AG04450 (cell line): ENCODE measurements at regions not wholly inside any gene's neighbourhood (a gene's known extent, or its start where the extent isn't known, plus 50 kb on each side); places are given as distances from the start of the nearest gene placed in this dataset.

Experiments used
- CTCF ChIA-PET: fragments of 300-600, 350-600 bp; formaldehyde crosslinking; extraction: SDS; loops from one replicate; lab custom pipeline; 2022; ENCODE audit warnings: antibody characterized with exemption, inconsistent platforms; lab: Charles Lee
- POLR2A ChIA-PET: fragments of 350-600 bp; formaldehyde crosslinking; extraction: SDS; loops from one replicate; lab custom pipeline; 2021; ENCODE audit warnings: antibody characterized with exemption, inconsistent platforms; lab: Yijun Ruan, JAX
- DNase-seq: peaks from one replicate; pipeline ENCODE4 v3.0.0-alpha.2; 2011; ENCODE audit warnings: low read depth, low spot score
- H3K27ac ChIP-seq: one replicate; pipeline ENCODE4 v1.5.1; 2012; ENCODE audit warnings: low read depth, low read length, control low read depth
- H3K27me3 ChIP-seq: one replicate; pipeline ENCODE4 v1.6.0; 2012; ENCODE audit warnings: low read length; ENCODE audit not compliant: control insufficient read depth, insufficient read depth
- H3K4me3 ChIP-seq: 2 replicates; pipeline ENCODE4 v1.5.1; 2011; ENCODE audit warnings: mild to moderate bottlenecking, low read depth, low read length, control low read depth
- H3K9me3 ChIP-seq: 2 replicates; pipeline ENCODE4 v1.5.1; 2012; ENCODE audit warnings: low read length; ENCODE audit not compliant: control insufficient read depth, insufficient read depth
- CTCF ChIP-seq: IDR thresholded peaks from 2 replicates; pipeline ENCODE4 v1.5.1; 2011; ENCODE audit warnings: low read depth, low read length, control low read depth, inconsistent platforms

GRCh38 chr3:73863546-73864079, 238.9 kb upstream of the PDZRN3 start:
- DNase-seq: no peak
- H3K27me3 ChIP-seq: peaks cover 3% of the 10 kb centered on the region
- no peak overlapping the region for H3K4me3 ChIP-seq
- H3K27ac ChIP-seq: no peak overlapping the region
- CTCF ChIA-PET: interaction anchor here (0.7 to 1.3 kb wide), 2 partner anchors 317 to 1137 kb away, joined by 3 to 4 read pairs; no protein-coding TSS in a partner anchor
- POLR2A ChIA-PET: no interaction called here
- TF ChIP-seq CTCF: no peak
- no peaks in the 10 kb centered on the region for H3K9me3 ChIP-seq

- CTCF ChIA-PET: interaction anchor here (0.6 kb wide), 1 partner anchor 597 kb away, joined by 4 read pairs; no protein-coding TSS in a partner anchor
Measured at GRCh38 chr3:73855813-73856212, 231.1 kb upstream of the PDZRN3 start.

GRCh38 chr3:73848173-73848906, 223.6 kb upstream of the PDZRN3 start:
- H3K9me3 ChIP-seq: no peaks in the 10 kb centered on the region
- ChIA-PET CTCF (interaction anchor here (0.6 to 3.3 kb wide), 39 partner anchors 8 to 747 kb away, joined by 3 to 41 read pairs (median 4); partner anchors contain the start of gene PDZRN3), POLR2A (no interaction called here)
- no peak overlapping the region for H3K4me3 ChIP-seq
- H3K27ac ChIP-seq: no peak overlapping the region
- H3K27me3 ChIP-seq: no peaks in the 10 kb centered on the region
- peak; percentile 81 for TF ChIP-seq CTCF
- DNase-seq: no peak

More at GRCh38 chr3:73855813-73856212, 231.1 kb upstream of the PDZRN3 start:
- Histone ChIP-seq H3K27me3 (no peaks in the 10 kb centered on the region), H3K9me3 (no peaks in the 10 kb centered on the region), H3K27ac (no peak overlapping the region), H3K4me3 (no peak overlapping the region)
- no peak for TF ChIP-seq CTCF
- DNase-seq: no peak
- POLR2A ChIA-PET: no interaction called here

- no peak for DNase-seq
- Histone ChIP-seq H3K9me3 (no peaks in the 10 kb centered on the region), H3K4me3 (no peak overlapping the region), H3K27ac (no peak overlapping the region), H3K27me3 (no peaks in the 10 kb centered on the region)
- ChIA-PET POLR2A (no interaction called here), CTCF (interaction anchor here (1.0 to 3.3 kb wide), 9 partner anchors 13 to 345 kb away, joined by 3 to 41 read pairs (median 8); partner anchors contain the start of gene PDZRN3)
- TF ChIP-seq CTCF: no peak
Measured at GRCh38 chr3:73846951-73847350, 222.2 kb upstream of the PDZRN3 start.

- H3K27ac ChIP-seq: no peak overlapping the region
- ChIA-PET CTCF (no interaction called here), POLR2A (no interaction called here)
- TF ChIP-seq CTCF: no peak
- H3K9me3 ChIP-seq: peaks cover 6% of the 10 kb centered on the region
- no peak overlapping the region for H3K4me3 ChIP-seq
- no peaks in the 10 kb centered on the region for H3K27me3 ChIP-seq
- DNase-seq: no peak
Measured at GRCh38 chr3:73839032-73839431, 214.3 kb upstream of the PDZRN3 start.
